IMR-90 (cell line): ENCODE measurements at regions not wholly inside any gene's neighbourhood (a gene's known extent, or its start where the extent isn't known, plus 50 kb on each side); places are given as distances from the start of the nearest gene placed in this dataset.

ENCODE experiments used
- BHLHE40 ChIP-seq: fragments of 150-350 bp; IDR thresholded peaks from 2 replicates; pipeline ENCODE4 v1.6.1; 2016; ENCODE audit warnings: mild to moderate bottlenecking, low read depth, low read length
- CHD1 ChIP-seq: IDR thresholded peaks from 2 replicates; pipeline ENCODE4 v1.6.1; 2012; ENCODE audit warnings: low read depth, low read length, improper control_type of control experiment
- CTCF ChIP-seq: conservative IDR thresholded peaks from 2 replicates; pipeline ENCODE4 v1.5.1; 2012; ENCODE audit warnings: mild to moderate bottlenecking, low read depth, low read length, improper control_type of control experiment
- POLR2A ChIP-seq: IDR thresholded peaks from 2 replicates; pipeline ENCODE4 v1.6.1; 2012; ENCODE audit warnings: mild to moderate bottlenecking, low read depth, low read length
- RAD21 ChIP-seq: IDR thresholded peaks from 2 replicates; pipeline ENCODE4 v1.6.1; 2012; ENCODE audit warnings: low read length, improper control_type of control experiment
- RCOR1 ChIP-seq: IDR thresholded peaks from 2 replicates; pipeline ENCODE4 v1.6.1; 2012; ENCODE audit warnings: mild to moderate bottlenecking, low read length, improper control_type of control experiment; ENCODE audit not compliant: insufficient replicate concordance
- USF2 ChIP-seq: fragments of 150-350 bp; IDR thresholded peaks from 2 replicates; pipeline ENCODE4 v1.6.1; 2017; ENCODE audit warnings: mild to moderate bottlenecking, antibody characterized with exemption, low read length, low read depth

- TF ChIP-seq CTCF (no peak), POLR2A (no peak), RAD21 (no peak), USF2 (no peak), RCOR1 (no peak), BHLHE40 (no peak), CHD1 (no peak)
Measured at GRCh38 chr3:67870477-67870876, 216.1 kb upstream of the SUCLG2 start.
